HG02623 (cell line): ENCODE measurements at regions not wholly inside any gene's neighbourhood (a gene's known extent, or its start where the extent isn't known, plus 50 kb on each side); places are given as distances from the start of the nearest gene placed in this dataset.

Experiments
- ATAC-seq: cut with Tn5 transposase; IDR thresholded peaks from one replicate; pipeline ENCODE4 v1.9.1; 2021; ENCODE audit warnings: moderate library complexity; ENCODE audit not compliant: unreplicated experiment

- no peak for ATAC-seq
Observed at GRCh38 chr3:69569520-69569919, 169.7 kb upstream of the MITF start.

DNA sequence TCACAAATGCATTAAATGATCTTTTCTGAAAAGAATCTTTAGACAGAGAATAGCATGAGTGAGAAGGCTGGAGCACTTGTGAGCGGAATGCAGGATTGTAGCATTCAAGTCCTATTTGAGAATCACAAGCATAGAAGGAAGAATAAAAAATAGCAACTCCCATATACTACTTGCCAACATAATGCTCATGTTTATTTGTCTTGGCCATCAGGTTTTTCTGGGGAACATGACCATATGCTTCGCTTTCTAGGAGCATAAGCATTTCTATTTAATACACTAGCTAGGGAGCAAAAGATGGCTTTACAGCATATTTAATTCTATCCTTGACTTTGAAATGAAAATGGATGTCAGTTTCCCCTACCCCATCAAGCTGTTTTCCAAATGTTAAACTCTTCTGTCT is 170.3 kb upstream of the MITF start:
- no peak for ATAC-seq

DNA sequence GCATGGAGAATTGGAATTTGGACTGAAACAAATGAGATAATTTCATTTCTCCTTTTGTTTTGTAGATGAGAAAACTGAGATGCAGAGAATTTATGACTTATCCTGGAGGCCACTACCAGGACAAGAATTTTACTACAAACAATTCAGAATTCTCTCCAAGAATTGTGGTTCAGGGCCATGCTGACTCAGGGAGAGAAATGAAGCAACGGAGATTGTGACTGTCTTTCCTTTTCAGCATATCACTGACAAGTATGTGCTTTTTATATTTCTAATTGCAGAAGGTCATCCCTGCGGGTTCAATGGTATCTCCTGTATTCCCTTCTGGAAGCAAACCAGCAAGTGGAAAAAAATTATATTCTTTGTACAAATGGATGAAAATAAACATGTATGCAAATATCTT is 170.8 kb upstream of the MITF start:
- ATAC-seq: no peak

- ATAC-seq: no peak
Observed at GRCh38 chr3:69567710-69568052, 171.6 kb upstream of the MITF start.

GRCh38 chr3:69567023-69567709 is 172.1 kb upstream of the MITF start:
- no peak for ATAC-seq

GRCh38 chr3:69566275-69566674 is 173.0 kb upstream of the MITF start:
- ATAC-seq: no peak

GRCh38 chr3:69565316-69565715 is 173.9 kb upstream of the MITF start:
- ATAC-seq: no peak

GRCh38 chr3:69563981-69564380 is 175.3 kb upstream of the MITF start:
- no peak for ATAC-seq

- ATAC-seq: no peak
Observed at GRCh38 chr3:69563151-69563550, 176.1 kb upstream of the MITF start.

GRCh38 chr3:69562020-69562419 is 176.1 kb upstream of the FRMD4B start:
- no peak for ATAC-seq

- no peak for ATAC-seq
Observed at GRCh38 chr3:69560818-69561217, 174.9 kb upstream of the FRMD4B start.

- no peak for ATAC-seq
Observed at GRCh38 chr3:69560116-69560515, 174.2 kb upstream of the FRMD4B start.

DNA sequence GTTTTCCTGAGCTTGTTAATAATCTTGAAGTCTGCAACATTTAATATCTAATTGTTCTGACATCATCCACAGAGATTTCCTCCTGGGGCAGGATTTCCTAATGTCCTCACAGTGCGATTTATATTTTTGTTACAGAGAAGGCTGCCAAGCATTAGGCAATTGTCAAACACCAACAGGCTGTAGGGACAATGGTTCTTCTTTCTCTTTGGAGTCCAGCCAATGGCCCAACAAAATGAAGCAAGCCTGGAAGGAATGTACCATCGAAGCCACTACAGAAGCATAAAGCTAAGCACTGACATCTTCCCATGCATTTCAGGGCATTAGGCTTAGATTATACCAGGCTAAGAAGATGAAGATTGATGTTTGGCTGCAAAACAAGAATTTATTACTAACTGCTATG is 173.0 kb upstream of the FRMD4B start:
- ATAC-seq: no peak

- ATAC-seq: no peak
Observed at GRCh38 chr3:69554576-69554975, 168.7 kb upstream of the FRMD4B start.

- ATAC-seq: no peak
Observed at GRCh38 chr3:69553888-69554287, 168.0 kb upstream of the FRMD4B start.

DNA sequence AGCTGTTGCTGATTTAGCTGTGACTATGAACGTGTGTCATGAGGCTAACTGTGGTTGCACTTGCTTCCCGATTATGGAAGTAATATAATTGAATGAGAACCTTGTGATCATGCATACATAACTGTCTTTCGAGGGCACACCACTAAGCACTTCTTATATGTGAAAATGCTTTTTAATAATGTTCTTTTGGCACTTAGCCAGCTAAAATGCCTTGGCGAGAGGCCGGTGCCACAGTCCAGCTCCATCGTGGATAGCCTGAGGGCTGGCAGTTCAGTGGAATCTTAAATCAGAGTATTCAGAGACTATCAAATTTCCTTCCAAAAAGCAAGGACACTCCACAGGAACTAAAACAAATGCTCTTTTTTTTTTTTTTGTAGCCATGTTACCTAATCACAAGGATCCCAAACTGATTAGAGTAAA is 161.6 kb upstream of the FRMD4B start:
- no peak for ATAC-seq

DNA sequence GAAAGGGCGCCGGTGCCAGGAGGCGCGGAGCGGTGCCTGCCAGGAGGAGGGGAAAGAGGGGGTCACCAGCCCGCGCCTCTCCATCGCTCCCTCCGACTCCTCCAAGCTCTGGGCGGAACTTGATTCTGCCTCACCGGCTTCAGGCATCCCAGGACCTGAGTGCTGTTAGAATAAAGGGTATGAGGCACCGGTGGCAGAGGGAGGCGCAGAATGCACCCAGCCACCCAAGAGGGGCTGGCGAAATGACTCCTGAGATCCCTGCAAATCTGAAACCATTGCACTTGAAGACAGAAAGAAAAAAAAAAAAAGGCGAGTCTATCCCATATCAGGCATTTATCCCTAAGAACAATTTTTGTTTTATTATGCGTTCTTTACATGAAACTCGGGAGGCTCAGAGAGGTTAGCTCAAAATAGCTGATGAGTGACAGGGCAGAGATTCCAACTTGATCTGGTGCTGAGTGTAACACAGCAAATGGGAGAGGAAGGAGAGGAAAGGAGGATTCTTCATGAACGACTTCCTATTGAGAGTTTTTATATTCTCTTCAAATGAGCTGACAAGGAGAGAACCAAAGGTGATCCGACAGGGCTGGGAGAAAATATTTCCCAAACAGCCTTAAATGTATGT is 157.0 kb upstream of the FRMD4B start:
- no peak for ATAC-seq

- ATAC-seq: no peak
Observed at GRCh38 chr3:69542089-69542804, 156.4 kb upstream of the FRMD4B start.

GRCh38 chr3:69541711-69542088 is 155.8 kb upstream of the FRMD4B start:
- ATAC-seq: no peak

DNA sequence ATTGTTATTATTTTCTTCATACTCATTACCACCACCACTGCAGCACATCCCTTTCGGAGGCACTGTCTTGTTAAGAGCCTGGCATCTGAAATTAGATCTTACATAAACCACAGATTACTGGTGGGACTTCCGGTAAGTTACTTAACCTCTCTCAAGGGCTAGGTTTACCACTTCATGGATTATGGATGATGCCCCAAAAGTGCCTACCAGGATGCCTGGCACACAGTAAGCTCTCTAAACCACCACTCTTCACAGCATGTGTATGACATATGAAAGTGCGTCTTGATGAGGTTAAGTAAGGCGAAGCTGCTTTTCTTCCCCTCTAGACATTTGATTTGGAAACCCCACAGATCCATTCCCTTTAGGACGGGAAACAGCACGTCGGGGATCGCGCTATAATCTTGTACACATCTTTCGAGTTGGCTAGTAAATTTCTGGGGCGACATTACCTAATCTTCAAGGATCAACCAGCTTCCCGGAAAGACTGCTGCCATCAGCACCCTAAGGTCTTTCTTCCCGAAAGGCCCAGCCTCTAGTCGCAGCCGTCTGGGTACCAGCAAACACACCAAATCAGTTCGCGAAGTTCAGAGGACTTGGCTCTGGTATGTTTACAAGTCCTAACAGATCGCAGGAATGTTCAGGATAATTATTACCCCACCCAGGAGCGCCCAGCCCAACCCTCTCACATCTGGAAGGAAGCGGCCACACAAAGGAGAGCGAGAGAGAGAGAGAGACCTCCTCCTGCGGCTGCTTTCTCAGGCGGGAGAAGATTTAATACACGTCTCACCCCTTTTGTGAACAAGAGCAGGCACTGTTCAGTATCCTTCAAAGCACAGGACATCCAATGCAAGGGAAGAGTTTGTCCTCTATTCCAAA is 155.1 kb upstream of the FRMD4B start:
- ATAC-seq: no peak

DNA sequence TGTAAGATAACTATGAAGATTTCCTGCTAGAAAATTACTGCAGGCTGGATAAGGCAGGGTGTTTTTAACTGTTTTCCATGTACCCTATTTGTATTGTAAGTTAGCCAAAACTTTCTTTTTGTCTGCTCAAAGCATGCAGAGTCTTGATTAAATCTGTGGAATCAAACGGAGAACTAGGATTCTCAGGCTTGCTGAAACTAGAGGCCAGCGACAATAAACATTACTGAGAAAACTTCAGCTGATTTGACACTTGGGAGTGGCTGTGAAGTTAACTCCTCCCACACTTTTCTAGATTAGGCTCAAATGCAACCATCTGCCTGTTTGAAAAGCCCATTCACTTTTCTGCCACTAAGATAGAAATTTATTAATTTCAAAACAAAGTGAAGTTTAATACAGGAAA is 153.2 kb upstream of the FRMD4B start:
- no peak for ATAC-seq
